HCEC 1CT (cell line): ENCODE measurements at regions not wholly inside any gene's neighbourhood (a gene's known extent, or its start where the extent isn't known, plus 50 kb on each side); places are given as distances from the start of the nearest gene placed in this dataset.
"Not testable (repeated sequence)": the region's sequence is repeated elsewhere in the genome, so short reads cannot be mapped to it uniquely, and the experiment has no call there.

Experiments used
- DNase-seq: peaks from one replicate; pipeline ENCODE4 v3.0.0-alpha.2; 2017

DNA sequence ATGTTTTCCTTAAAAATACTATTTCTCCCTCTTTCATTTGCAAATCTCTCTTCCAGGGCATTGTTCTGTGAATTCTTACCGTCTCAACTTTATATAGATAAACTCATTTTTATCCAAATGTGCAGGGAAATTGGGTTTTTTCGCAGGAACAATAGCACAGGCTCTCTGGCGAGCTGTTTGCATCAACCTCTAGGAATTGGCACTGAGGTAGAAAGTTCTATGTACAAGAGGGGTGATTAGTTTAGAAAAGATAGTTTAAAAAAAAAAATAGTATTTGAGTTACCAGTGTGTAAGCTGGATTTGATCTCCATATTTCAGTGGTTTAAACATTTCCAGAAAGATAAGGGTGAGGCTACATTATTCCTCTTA lies 129.7 kb upstream of the BTN3A2 start:
- no peak for DNase-seq

DNA sequence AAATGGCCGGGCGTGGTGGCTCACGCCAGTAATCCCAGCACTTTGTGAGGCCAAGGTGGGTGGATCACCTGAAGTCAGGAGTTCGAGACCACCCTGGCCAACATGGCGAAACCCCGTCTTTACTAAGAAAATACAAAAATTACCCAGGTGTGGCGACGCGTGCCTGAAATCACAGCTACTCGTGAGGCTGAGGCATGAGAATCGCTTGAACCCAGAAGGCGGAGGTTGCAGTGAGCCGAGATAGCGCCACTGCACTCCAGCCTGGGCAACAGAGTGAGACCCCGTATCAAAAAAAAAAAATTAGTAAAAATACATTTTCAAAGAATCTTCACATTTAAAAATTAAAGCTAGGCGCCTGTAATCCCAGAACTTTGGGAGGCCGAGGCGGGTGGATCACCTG lies 125.6 kb upstream of the BTN3A2 start:
- not testable (repeated sequence) for DNase-seq

- peak; percentile 94 for DNase-seq
These were observed 124.6 kb upstream of the BTN3A2 start for GRCh38 chr6:26240157-26241032.

GRCh38 chr6:26241033-26241895 lies 123.7 kb upstream of the BTN3A2 start:
- DNase-seq = peak; percentile 74

GRCh38 chr6:26243132-26243531 lies 121.9 kb upstream of the BTN3A2 start:
- DNase-seq = peak; percentile 25

DNA sequence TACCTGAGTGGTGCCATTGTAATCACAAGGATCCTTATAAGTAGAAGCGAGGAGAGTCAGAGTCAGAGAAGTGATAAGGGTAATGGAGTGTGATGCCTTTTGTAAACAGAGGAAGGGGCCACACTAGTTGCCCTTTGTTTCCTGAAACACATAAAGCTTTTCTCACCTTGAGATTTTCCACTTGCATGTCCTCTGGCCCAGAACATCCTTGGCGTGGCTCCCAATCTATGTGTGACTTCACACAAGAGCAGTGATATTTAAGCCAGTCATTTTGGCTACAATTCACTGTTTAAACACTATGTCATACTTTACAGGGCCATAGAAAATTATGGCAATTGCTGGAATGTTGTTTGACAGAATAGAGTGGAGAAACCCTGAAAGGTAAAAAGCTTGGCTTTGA lies 121.2 kb upstream of the BTN3A2 start:
- DNase-seq = no peak

GRCh38 chr6:26246058-26246457 lies 118.9 kb upstream of the BTN3A2 start:
- no peak for DNase-seq

GRCh38 chr6:26246553-26246952 lies 118.4 kb upstream of the BTN3A2 start:
- no peak for DNase-seq

DNA sequence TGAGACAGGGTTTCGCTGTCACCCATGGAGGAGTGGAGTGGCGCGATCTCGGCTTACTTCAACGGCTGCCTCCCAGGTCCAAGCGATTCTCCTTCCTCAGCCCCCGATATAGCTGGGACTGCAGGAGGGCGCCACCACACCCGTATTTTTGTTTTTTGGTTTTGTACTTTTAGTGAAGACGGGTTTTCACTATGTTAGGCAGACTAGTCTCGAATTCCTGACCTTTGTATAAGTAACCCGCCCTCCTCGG lies 115.4 kb upstream of the BTN3A2 start:
- no peak for DNase-seq

- DNase-seq = peak; percentile 82
These were observed 114.9 kb upstream of the BTN3A2 start for GRCh38 chr6:26249957-26250697.

- no peak for DNase-seq
These were observed 114.3 kb upstream of the BTN3A2 start for GRCh38 chr6:26250698-26251044.

- DNase-seq = peak; percentile 86
These were observed 113.5 kb upstream of the BTN3A2 start for GRCh38 chr6:26251354-26252076.

DNA sequence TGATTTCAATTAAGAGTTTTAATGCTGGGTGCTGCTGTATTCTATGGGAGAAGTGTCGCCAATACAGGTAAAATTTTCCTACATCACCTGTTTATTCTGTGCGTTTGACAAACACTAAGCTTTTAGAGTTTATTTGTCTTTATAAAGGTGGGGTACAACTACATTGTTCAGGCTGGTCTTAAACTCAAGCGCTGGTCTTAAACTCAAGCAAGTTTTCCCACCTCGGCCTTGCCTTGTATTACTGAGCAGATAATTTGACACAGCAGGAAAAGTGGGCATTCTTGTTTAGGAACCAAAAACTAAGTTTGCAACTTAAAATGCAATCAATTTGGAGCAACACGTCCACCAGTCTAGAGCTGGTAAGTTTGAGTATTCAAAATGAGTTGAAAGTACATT lies 112.9 kb upstream of the BTN3A2 start:
- no peak for DNase-seq

DNA sequence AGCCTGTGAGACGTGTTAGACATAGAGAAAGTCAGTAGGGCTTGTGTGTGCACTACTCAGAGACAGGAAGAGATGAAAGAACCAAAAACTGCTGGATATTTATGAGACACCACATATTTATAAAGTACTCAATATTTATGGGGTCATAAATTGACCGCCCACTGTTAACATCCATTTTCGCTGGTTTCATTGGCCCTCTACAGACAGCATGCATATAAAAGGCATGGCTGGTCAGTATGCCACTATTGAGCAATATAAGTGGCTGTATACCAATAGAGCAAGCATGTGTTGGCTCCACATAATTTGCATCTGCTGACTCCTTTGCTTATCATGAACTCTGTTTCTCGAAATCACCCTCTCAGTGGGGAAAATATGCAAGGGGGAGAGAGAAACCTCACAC lies 110.3 kb upstream of the BTN3A2 start:
- no peak for DNase-seq

DNA sequence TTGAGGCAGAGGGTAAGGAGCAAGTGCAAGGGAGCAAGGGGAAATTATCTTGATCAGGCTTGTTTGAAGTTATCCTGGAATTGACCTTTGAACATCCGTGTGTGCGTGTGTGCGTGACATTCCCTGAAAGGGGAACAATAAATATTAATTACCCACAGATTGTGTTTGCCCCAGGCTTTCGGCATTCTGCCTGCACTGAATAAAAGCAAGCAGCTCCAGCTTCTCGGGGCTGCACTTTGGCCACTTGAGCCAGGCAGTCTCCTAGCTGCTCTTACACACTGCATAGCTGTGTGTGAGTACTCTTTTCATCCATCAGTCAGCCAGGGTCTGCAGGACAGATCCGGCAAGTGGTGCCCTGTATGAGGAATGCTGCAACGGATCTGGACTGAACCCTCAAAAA lies 107.7 kb upstream of the BTN3A2 start:
- no peak for DNase-seq

DNA sequence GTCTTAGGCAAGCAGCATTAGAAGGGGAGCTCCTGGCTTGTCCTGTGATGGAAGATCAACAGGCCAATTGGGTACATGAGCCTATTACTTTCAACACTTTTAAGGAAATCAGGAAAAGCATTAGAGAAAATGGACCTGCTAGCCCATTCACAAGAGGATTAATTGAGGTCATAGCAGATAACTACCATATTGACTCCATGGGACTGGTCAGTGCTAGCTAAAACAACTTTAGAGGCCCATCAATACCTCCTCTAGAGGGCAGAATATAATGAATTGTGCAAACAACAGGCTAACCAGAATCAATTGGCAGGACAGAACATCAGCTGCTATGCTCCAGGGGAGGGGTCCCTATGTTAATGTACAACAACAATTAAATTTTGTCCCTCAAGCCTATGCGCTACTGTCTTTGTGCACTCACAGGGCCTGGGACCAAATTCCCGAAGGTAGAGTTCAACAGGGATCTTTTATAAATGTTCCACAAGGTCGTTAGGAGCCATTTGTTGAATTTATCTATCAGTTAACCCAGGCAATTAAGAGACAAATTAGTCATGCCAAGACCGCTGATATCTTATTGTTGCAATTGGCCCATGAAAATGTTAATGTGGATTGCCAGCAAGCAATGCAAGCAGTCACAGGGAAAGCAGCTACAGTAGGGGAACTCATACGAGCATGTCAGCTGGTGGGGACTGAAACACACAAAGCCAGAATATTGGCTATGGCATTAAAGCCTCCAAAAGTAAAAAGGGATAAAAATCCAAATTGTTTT lies 106.6 kb upstream of the BTN3A2 start:
- no peak for DNase-seq

DNA sequence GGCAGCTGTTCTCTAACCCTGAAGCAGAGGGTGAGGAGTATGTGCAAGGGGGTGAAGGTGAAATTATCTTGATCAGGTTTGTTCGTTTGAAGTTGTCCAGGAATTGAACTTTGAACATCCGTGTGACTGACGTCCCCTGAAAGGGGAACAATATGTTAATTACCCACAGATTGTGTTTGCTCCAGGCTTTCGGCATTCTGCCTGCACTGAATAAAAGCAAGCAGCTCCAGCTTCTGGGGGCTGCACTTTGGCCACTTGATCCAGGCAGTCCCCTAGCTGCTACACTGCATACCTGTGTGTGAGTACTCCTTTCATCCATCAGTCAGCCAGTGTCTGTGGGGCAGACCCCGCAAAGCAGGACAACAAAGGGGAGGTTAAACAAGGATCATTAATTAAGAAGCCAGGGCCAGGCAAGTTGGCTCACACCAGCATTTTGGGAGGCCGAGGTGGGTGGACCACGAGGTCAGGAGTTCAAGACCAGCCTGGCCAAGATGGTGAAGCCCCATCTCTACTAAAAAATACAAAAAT lies 104.8 kb upstream of the BTN3A2 start:
- no peak for DNase-seq

DNA sequence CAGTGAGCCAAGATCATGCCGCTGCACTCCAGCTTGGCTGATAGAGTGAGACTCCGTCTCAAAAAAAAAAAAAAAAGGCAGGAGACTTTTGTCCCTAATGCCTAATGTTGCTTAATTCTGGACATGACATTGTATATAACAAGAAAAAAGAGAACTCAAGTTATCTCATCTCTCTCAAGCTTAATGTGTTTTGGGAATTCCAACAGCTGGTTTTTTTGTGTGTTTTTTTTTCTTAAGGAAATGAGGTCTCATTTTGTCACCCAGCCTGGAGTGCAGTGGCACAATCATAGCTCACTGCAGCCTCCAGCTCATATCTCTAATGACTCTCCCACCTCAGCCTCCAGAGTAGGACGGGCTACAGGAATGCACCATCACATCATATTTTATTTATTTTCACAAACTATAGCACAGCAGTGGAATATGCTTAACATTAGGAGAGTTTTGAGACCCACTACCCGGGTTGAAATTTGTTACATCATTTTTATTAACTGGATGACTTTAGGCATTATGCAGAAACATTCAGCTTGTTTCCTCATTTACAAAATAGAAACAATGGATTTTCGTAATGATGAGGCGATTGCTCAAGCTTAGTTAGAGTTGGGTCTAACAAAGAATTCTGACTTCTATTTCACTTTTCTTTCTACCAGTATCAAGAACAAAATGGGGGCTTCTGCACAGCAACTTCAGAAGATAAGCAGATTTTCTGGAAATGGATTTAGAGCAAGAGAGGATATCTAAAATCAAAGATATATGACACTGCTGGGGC lies 104.1 kb upstream of the BTN3A2 start:
- no peak for DNase-seq

- no peak for DNase-seq
These were observed 100.5 kb upstream of the BTN3A2 start for GRCh38 chr6:26264547-26264946.

GRCh38 chr6:26267083-26267589 lies 97.9 kb upstream of the BTN3A2 start:
- no peak for DNase-seq
